Naive thymus-derived CD4-positive, alpha-beta T cell (primary cell): ENCODE measurements at regions not wholly inside any gene's neighbourhood (a gene's known extent, or its start where the extent isn't known, plus 50 kb on each side); places are given as distances from the start of the nearest gene placed in this dataset.
"Not testable (repeated sequence)": the region's sequence is repeated elsewhere in the genome, so short reads cannot be mapped to it uniquely, and the experiment has no call there.

Experiments used
- ATAC-seq: fragments of 150-1000 bp; cut with Tn5 transposase; 2 replicates; pipeline ENCODE4 v1.10.0; 2021; ENCODE audit warnings: mild to moderate bottlenecking, moderate library complexity
- CTCF ChIA-PET: fragments of 350-600 bp; sonication (Branson Sonifier 250); formaldehyde crosslinking; loops from one replicate; lab custom pipeline; 2021; ENCODE audit warnings: antibody characterized with exemption; lab: Charles Lee
- POLR2A ChIA-PET: fragments of 350-600 bp; sonication (Branson Sonifier 250); formaldehyde crosslinking; loops from one replicate; lab custom pipeline; 2021; ENCODE audit warnings: antibody characterized with exemption, inconsistent platforms; lab: Charles Lee
- DNase-seq, 9 donors: peaks; one replicate each; pipeline versions ENCODE4 v3.0.0 to v3.0.0-alpha.2; 2020 to 2022; ENCODE audit warnings: mixed read lengths in 1 of 9
- H3K27ac ChIP-seq: one replicate; pipeline ENCODE4 v1.7.0; 2013; ENCODE audit warnings: mild to moderate bottlenecking, low read depth, low read length, moderate library complexity
- H3K27me3 ChIP-seq, 2 donors: one replicate each; pipeline ENCODE4 v1.7.0; 2013; ENCODE audit warnings: low read length in 2 of 2, mild to moderate bottlenecking in 2 of 2, moderate library complexity in 2 of 2; ENCODE audit not compliant: control insufficient read depth in 2 of 2, insufficient read depth in 2 of 2
- H3K36me3 ChIP-seq, 3 experiments: 1 replicate in 2 of 3; 2 replicates in 1 of 3; pipeline ENCODE4 v1.7.0; 2013; ENCODE audit warnings: low read length in 3 of 3, mild to moderate bottlenecking in 3 of 3, moderate library complexity in 1 of 3; ENCODE audit not compliant: insufficient read depth in 3 of 3, control insufficient read depth in 2 of 3
- H3K4me1 ChIP-seq, 2 donors: one replicate each; pipeline ENCODE4 v1.7.0; 2013; ENCODE audit warnings: low read length in 2 of 2, mild to moderate bottlenecking in 2 of 2, moderate library complexity in 1 of 2; ENCODE audit not compliant: control insufficient read depth in 2 of 2, insufficient read depth in 2 of 2
- H3K4me3 ChIP-seq: 2 replicates; pipeline ENCODE4 v1.7.0; 2013; ENCODE audit warnings: mild to moderate bottlenecking, low read length
- H3K9me3 ChIP-seq, 3 experiments: 1 replicate in 2 of 3; 2 replicates in 1 of 3; pipeline ENCODE4 v1.7.0; 2013; ENCODE audit warnings: low read length in 3 of 3; ENCODE audit not compliant: control insufficient read depth in 2 of 3
- H3K27ac Mint-ChIP-seq, 9 donors: one replicate each; pipeline ENCODE4 v1.8.0; 2020 to 2022; ENCODE audit warnings: mixed read lengths in 9 of 9, mild to moderate bottlenecking in 8 of 9, moderate library complexity in 5 of 9, inconsistent platforms in 2 of 9
- H3K27me3 Mint-ChIP-seq, 5 donors: one replicate each; pipeline ENCODE4 v1.8.0; 2021 to 2022; ENCODE audit warnings: mixed read lengths in 5 of 5, mild to moderate bottlenecking in 1 of 5
- H3K36me3 Mint-ChIP-seq, 5 donors: one replicate each; pipeline ENCODE4 v1.8.0; 2020 to 2022; ENCODE audit warnings: mixed read lengths in 5 of 5, mild to moderate bottlenecking in 3 of 5, inconsistent platforms in 1 of 5
- H3K4me1 Mint-ChIP-seq, 7 donors: one replicate each; pipeline ENCODE4 v1.8.0; 2020 to 2022; ENCODE audit warnings: mixed read lengths in 7 of 7, mild to moderate bottlenecking in 3 of 7, inconsistent platforms in 1 of 7
- H3K4me3 Mint-ChIP-seq, 10 donors: one replicate each; pipeline ENCODE4 v1.8.0; 2020 to 2022; ENCODE audit warnings: mild to moderate bottlenecking in 10 of 10, mixed read lengths in 10 of 10, moderate library complexity in 6 of 10, inconsistent platforms in 2 of 10
- H3K9me3 Mint-ChIP-seq, 11 donors: one replicate each; pipeline ENCODE4 v1.8.0; 2020 to 2022; ENCODE audit warnings: mixed read lengths in 11 of 11, mild to moderate bottlenecking in 4 of 11, inconsistent platforms in 1 of 11, moderate library complexity in 1 of 11
- intact Hi-C, 2 donors: fragments of 100-400 bp; cut with micrococcal nuclease; formaldehyde crosslinking; loops; one replicate each; pipeline ENCODE4 v1.15.1; 2023

GRCh38 chr4:101632766-101633165 is 157.8 kb upstream of the BANK1 start:
- H3K9me3 ChIP-seq, H3K4me3 ChIP-seq, DNase-seq, H3K27ac Mint-ChIP-seq, H3K4me3 Mint-ChIP-seq, H3K4me1 Mint-ChIP-seq, CTCF ChIA-PET, H3K4me1 ChIP-seq, ATAC-seq, POLR2A ChIA-PET, H3K36me3 ChIP-seq, H3K9me3 Mint-ChIP-seq, intact Hi-C loops, H3K27me3 ChIP-seq, H3K36me3 Mint-ChIP-seq, H3K27ac ChIP-seq: not testable (repeated sequence)
- H3K27me3 Mint-ChIP-seq: peaks cover 2 to 19% (median 15%) of the 10 kb centered on the region in 5 donors

GRCh38 chr4:101630319-101630986 is 160.1 kb upstream of the BANK1 start:
- ATAC-seq: no peak
- H3K36me3 ChIP-seq: no peaks in the 10 kb centered on the region
- no peaks in the 10 kb centered on the region for H3K9me3 ChIP-seq

GRCh38 chr4:101621120-101621519 is 169.4 kb upstream of the BANK1 start:
- no peaks in the 10 kb centered on the region for H3K9me3 ChIP-seq
- ChIA-PET CTCF (no interaction called here), POLR2A (no interaction called here)
- H3K4me3 Mint-ChIP-seq: no peak overlapping the region
- peaks cover 0 to 4% (median 0%) of the 10 kb centered on the region in 11 donors for H3K9me3 Mint-ChIP-seq
- H3K27ac ChIP-seq: no peak overlapping the region
- intact Hi-C loops: no loop called here
- H3K36me3 Mint-ChIP-seq: no peaks in the 10 kb centered on the region
- H3K4me1 Mint-ChIP-seq: no peaks in the 10 kb centered on the region
- no peak overlapping the region for H3K27ac Mint-ChIP-seq
- H3K4me1 ChIP-seq: no peaks in the 10 kb centered on the region
- no peaks in the 10 kb centered on the region for H3K27me3 Mint-ChIP-seq
- no peaks in the 10 kb centered on the region for H3K36me3 ChIP-seq
- ATAC-seq (no peak), DNase-seq (no peak)
- no peaks in the 10 kb centered on the region for H3K27me3 ChIP-seq
- no peak overlapping the region for H3K4me3 ChIP-seq

More at GRCh38 chr4:101630319-101630986, 160.1 kb upstream of the BANK1 start:
- Mint-ChIP-seq H3K27me3 (peaks cover 2 to 27% (median 9%) of the 10 kb centered on the region in 5 donors), H3K4me1 (no peaks in the 10 kb centered on the region), H3K4me3 (no peak overlapping the region), H3K36me3 (peaks cover 0 to 4% (median 0%) of the 10 kb centered on the region in 5 donors), H3K9me3 (peaks cover 0 to 5% (median 0%) of the 10 kb centered on the region in 11 donors), H3K27ac (no peak overlapping the region)
- intact Hi-C loops: no loop called here
- Histone ChIP-seq H3K4me3 (no peak overlapping the region), H3K27ac (no peak overlapping the region), H3K4me1 (no peaks in the 10 kb centered on the region), H3K27me3 (no peaks in the 10 kb centered on the region)
- POLR2A ChIA-PET: no interaction called here
- CTCF ChIA-PET: no interaction called here
- DNase-seq: no peak

- Mint-ChIP-seq H3K27me3 (no peaks in the 10 kb centered on the region), H3K4me3 (no peak overlapping the region), H3K36me3 (no peaks in the 10 kb centered on the region)
Measured at GRCh38 chr4:101615652-101616051, 174.9 kb upstream of the BANK1 start.

GRCh38 chr4:101606989-101607388 is 183.5 kb upstream of the BANK1 start:
- H3K27me3 Mint-ChIP-seq, H3K36me3 Mint-ChIP-seq, H3K36me3 ChIP-seq, POLR2A ChIA-PET, DNase-seq, H3K4me1 Mint-ChIP-seq, CTCF ChIA-PET, H3K4me1 ChIP-seq, H3K27ac ChIP-seq, intact Hi-C loops, H3K4me3 ChIP-seq, H3K27ac Mint-ChIP-seq, ATAC-seq, H3K9me3 ChIP-seq, H3K9me3 Mint-ChIP-seq, H3K27me3 ChIP-seq, H3K4me3 Mint-ChIP-seq: not testable (repeated sequence)

More at GRCh38 chr4:101615652-101616051, 174.9 kb upstream of the BANK1 start:
- Histone ChIP-seq H3K9me3 (no peaks in the 10 kb centered on the region), H3K4me1 (no peaks in the 10 kb centered on the region), H3K36me3 (no peaks in the 10 kb centered on the region), H3K27me3 (no peaks in the 10 kb centered on the region), H3K27ac (no peak overlapping the region), H3K4me3 (no peak overlapping the region)
- H3K4me1 Mint-ChIP-seq: no peaks in the 10 kb centered on the region
- peaks cover 0 to 4% (median 0%) of the 10 kb centered on the region in 11 donors for H3K9me3 Mint-ChIP-seq
- ChIA-PET POLR2A (no interaction called here), CTCF (no interaction called here)
- DNase-seq: no peak
- intact Hi-C loops: no loop called here
- no peak overlapping the region for H3K27ac Mint-ChIP-seq
- ATAC-seq: no peak

- Histone ChIP-seq H3K36me3 (no peaks in the 10 kb centered on the region), H3K27ac (no peak overlapping the region), H3K4me1 (no peaks in the 10 kb centered on the region), H3K27me3 (no peaks in the 10 kb centered on the region), H3K9me3 (no peaks in the 10 kb centered on the region), H3K4me3 (no peak overlapping the region)
- CTCF ChIA-PET: no interaction called here
- POLR2A ChIA-PET: no interaction called here
- no peak overlapping the region for H3K27ac Mint-ChIP-seq
- H3K36me3 Mint-ChIP-seq: peaks cover 0 to 6% (median 0%) of the 10 kb centered on the region in 5 donors
- no peaks in the 10 kb centered on the region for H3K4me1 Mint-ChIP-seq
- no peaks in the 10 kb centered on the region for H3K27me3 Mint-ChIP-seq
- H3K9me3 Mint-ChIP-seq: peaks cover 0 to 8% (median 0%) of the 10 kb centered on the region in 11 donors
- no peak overlapping the region for H3K4me3 Mint-ChIP-seq
- DNase-seq (no peak), ATAC-seq (no peak)
- intact Hi-C loops: no loop called here
Measured at GRCh38 chr4:101604976-101605375, 185.6 kb upstream of the BANK1 start.

- no peaks in the 10 kb centered on the region for H3K4me1 Mint-ChIP-seq
- Histone ChIP-seq H3K36me3 (no peaks in the 10 kb centered on the region), H3K4me3 (no peak overlapping the region), H3K27ac (no peak overlapping the region), H3K4me1 (no peaks in the 10 kb centered on the region), H3K27me3 (no peaks in the 10 kb centered on the region), H3K9me3 (no peaks in the 10 kb centered on the region)
- POLR2A ChIA-PET: no interaction called here
- H3K27ac Mint-ChIP-seq: no peak overlapping the region
- no peak for ATAC-seq
- H3K36me3 Mint-ChIP-seq: no peaks in the 10 kb centered on the region
- CTCF ChIA-PET: interaction anchor here (0.6 kb wide), 1 partner anchor 1509 kb away, joined by 3 read pairs; no protein-coding TSS in a partner anchor
- H3K27me3 Mint-ChIP-seq: no peaks in the 10 kb centered on the region
- intact Hi-C loops: no loop called here
- H3K4me3 Mint-ChIP-seq: no peak overlapping the region
- no peaks in the 10 kb centered on the region for H3K9me3 Mint-ChIP-seq
- no peak for DNase-seq
Measured at GRCh38 chr4:101600287-101600686, 190.2 kb upstream of the BANK1 start.
